Thymus (tissue), 11 donors: ENCODE measurements at regions not wholly inside any gene's neighbourhood (a gene's known extent, or its start where the extent isn't known, plus 50 kb on each side); places are given as distances from the start of the nearest gene placed in this dataset.

ENCODE experiments used
- DNase-seq, 9 donors: peaks; one replicate each; pipeline ENCODE4 v3.0.0-alpha.2; 2013; ENCODE audit warnings: low spot score in 9 of 9, low read depth in 6 of 9, missing footprints in 1 of 9
- H3K27ac ChIP-seq, 2 donors: one replicate each; pipeline ENCODE4 v1.5.1; 2013; ENCODE audit warnings: control low read depth in 1 of 2, low read depth in 1 of 2, low read length in 1 of 2, mild to moderate bottlenecking in 1 of 2, moderate library complexity in 1 of 2
- H3K27me3 ChIP-seq, 2 donors: one replicate each; pipeline ENCODE4 v1.5.1; 2013; ENCODE audit warnings: low read length in 1 of 2; ENCODE audit not compliant: control insufficient read depth in 2 of 2, insufficient read depth in 1 of 2
- H3K36me3 ChIP-seq, 2 donors: one replicate each; pipeline ENCODE4 v1.5.1; 2013; ENCODE audit warnings: low read length in 1 of 2, mild to moderate bottlenecking in 1 of 2, moderate library complexity in 1 of 2; ENCODE audit not compliant: control insufficient read depth in 2 of 2, insufficient read depth in 2 of 2
- H3K4me1 ChIP-seq, 2 donors: one replicate each; pipeline ENCODE4 v1.5.1; 2013; ENCODE audit warnings: low read length in 2 of 2; ENCODE audit not compliant: control insufficient read depth in 2 of 2, insufficient read depth in 2 of 2
- H3K4me3 ChIP-seq, 2 donors: one replicate each; pipeline ENCODE4 v1.5.1; 2013; ENCODE audit warnings: low read length in 2 of 2, control low read depth in 1 of 2, mild to moderate bottlenecking in 1 of 2
- H3K9me3 ChIP-seq, 2 donors: one replicate each; pipeline ENCODE4 v1.5.1; 2013; ENCODE audit warnings: low read length in 1 of 2, mild to moderate bottlenecking in 1 of 2; ENCODE audit not compliant: control insufficient read depth in 2 of 2, insufficient read depth in 1 of 2
- WGBS: extraction: QIAGEN DNeasy Blood & Tissue Kit; methylation state at CpG from one replicate; pipeline ENCODE4 v1.1.7; 2013; 5-methylcytosine and 5-hydroxymethylcytosine counted together
- donor health status: healthy.

DNA sequence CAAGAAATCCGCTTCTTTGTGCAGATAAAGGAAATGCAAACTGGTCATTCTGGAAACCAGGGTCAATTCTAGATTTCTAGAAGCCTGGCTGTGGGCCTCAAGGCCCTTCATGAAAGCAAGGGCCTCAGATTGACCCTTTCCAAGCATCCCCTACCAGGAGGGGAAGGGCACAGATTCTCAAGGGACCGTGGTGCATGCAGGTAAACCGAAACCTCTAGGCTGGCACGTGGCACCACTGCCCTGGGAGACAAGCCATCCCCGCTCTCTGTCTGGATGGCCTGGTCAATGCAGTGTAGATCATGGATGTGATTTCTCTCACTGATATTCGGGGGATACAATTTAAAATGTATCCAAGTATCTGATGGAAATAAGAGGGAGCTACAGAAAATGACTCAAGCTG is 69.4 kb downstream of the TOMM20 start:
- no peaks in the 10 kb centered on the region for H3K27me3 ChIP-seq
- WGBS = 92% methylated on average over 6 of the region's 6 CpGs
- no peaks in the 10 kb centered on the region for H3K36me3 ChIP-seq
- DNase-seq = no peak
- no peak overlapping the region for H3K4me3 ChIP-seq
- H3K27ac ChIP-seq = no peak overlapping the region
- peaks cover 0 to 11% of the 10 kb centered on the region in 2 donors for H3K4me1 ChIP-seq
- H3K9me3 ChIP-seq = no peaks in the 10 kb centered on the region

GRCh38 chr1:235058695-235059094 is 69.9 kb downstream of the TOMM20 start:
- WGBS = 55% methylated on average over 1 of the region's 1 CpG

GRCh38 chr1:235057385-235058306 is 71.0 kb downstream of the TOMM20 start:
- WGBS = 97% methylated on average over 12 of the region's 12 CpGs
- no peaks in the 10 kb centered on the region for H3K36me3 ChIP-seq

More at GRCh38 chr1:235058695-235059094, 69.9 kb downstream of the TOMM20 start:
- H3K9me3 ChIP-seq = no peaks in the 10 kb centered on the region
- no peak overlapping the region for H3K27ac ChIP-seq
- H3K4me1 ChIP-seq = peaks cover 0 to 11% of the 10 kb centered on the region in 2 donors
- no peak for DNase-seq
- no peaks in the 10 kb centered on the region for H3K27me3 ChIP-seq
- no peak overlapping the region for H3K4me3 ChIP-seq
- no peaks in the 10 kb centered on the region for H3K36me3 ChIP-seq

GRCh38 chr1:235056937-235057336 is 71.7 kb downstream of the TOMM20 start:
- DNase-seq = no peak
- H3K4me1 ChIP-seq = no peaks in the 10 kb centered on the region
- 97% methylated on average over 7 of the region's 7 CpGs for WGBS
- no peaks in the 10 kb centered on the region for H3K36me3 ChIP-seq
- H3K27me3 ChIP-seq = no peaks in the 10 kb centered on the region
- H3K9me3 ChIP-seq = no peaks in the 10 kb centered on the region
- no peak overlapping the region for H3K4me3 ChIP-seq
- H3K27ac ChIP-seq = no peak overlapping the region

More at GRCh38 chr1:235057385-235058306, 71.0 kb downstream of the TOMM20 start:
- no peak for DNase-seq
- Histone ChIP-seq H3K4me3 (no peak overlapping the region), H3K27ac (no peak overlapping the region), H3K9me3 (no peaks in the 10 kb centered on the region), H3K4me1 (peaks cover 0 to 2% of the 10 kb centered on the region in 2 donors), H3K27me3 (no peaks in the 10 kb centered on the region)

GRCh38 chr1:235054936-235055335 is 73.7 kb downstream of the TOMM20 start:
- 95% methylated on average over 13 of the region's 13 CpGs for WGBS
- DNase-seq = no peak
- Histone ChIP-seq H3K4me3 (no peak overlapping the region), H3K27ac (no peak overlapping the region), H3K4me1 (no peaks in the 10 kb centered on the region), H3K27me3 (no peaks in the 10 kb centered on the region), H3K9me3 (no peaks in the 10 kb centered on the region), H3K36me3 (no peaks in the 10 kb centered on the region)

DNA sequence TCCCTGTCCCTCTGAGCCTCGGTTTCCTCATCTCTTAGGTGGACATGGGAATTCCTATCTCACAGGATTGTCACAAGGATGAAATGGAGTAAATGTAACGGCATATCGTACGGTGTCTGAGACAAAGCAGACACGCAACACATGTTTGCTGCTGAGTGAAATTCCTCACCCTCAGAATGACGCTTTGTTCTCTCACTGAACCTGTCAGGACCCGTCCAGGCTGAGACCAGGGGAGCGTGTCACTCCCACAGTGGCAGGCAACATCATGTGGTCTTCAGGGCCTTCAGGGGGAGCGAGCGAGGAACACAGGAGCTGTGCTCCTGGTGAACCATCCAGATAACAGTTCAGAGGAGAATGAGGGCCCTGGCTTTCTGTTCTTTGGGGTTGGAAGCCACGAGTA is 74.2 kb downstream of the TOMM20 start:
- no peak for DNase-seq
- H3K27ac ChIP-seq = no peak overlapping the region
- H3K4me3 ChIP-seq = no peak overlapping the region
- H3K27me3 ChIP-seq = no peaks in the 10 kb centered on the region
- WGBS = 95% methylated on average over 11 of the region's 11 CpGs
- H3K4me1 ChIP-seq = no peaks in the 10 kb centered on the region
- no peaks in the 10 kb centered on the region for H3K9me3 ChIP-seq
- H3K36me3 ChIP-seq = no peaks in the 10 kb centered on the region

DNA sequence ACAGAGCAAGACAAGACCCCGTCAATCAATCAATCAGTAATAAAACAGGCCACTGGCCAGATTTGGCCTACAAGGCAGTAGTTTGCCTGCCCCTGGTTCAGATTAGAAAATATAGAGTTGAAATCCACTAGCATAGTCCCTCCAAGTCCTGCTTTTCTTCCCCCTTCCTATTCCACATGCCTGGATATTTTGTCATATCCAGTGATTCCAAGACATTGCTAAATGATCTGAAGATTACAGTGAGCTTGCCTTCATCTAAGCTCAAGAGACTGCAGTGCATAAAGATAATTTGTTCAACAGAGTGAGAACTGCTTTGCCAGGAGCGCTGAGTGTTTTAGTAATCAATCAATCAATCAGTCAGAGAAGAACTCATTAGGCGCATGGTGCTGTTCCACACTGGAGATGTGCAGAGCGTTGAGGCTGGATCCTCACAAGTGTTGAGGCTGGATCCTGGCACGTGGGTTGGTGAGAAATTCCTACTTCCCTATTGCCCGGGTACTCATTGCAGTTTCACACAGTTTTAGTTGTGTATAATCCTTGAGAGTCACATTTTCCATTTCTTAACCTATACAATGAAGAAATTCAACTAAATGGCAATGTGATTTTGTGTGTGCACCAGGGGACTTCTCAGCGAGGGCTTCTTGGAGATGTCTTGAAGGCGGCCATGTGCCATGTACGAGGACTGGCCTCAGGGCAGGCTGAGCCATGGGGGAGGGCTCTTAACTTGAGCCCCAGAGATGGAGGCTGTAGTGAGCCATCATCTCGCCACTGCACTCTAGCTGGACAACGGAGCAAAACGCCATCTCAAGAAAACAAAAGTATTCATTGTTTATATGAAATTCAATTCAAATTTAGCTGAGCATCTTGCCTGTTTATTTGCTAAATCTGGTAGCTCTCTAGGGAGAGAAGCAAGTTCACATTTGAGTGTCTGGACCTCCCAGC is 76.3 kb downstream of the TOMM20 start:
- no peaks in the 10 kb centered on the region for H3K9me3 ChIP-seq
- H3K27me3 ChIP-seq = no peaks in the 10 kb centered on the region
- H3K36me3 ChIP-seq = no peaks in the 10 kb centered on the region
- H3K4me1 ChIP-seq = peaks cover 0 to 5% of the 10 kb centered on the region in 2 donors
- no peak overlapping the region for H3K27ac ChIP-seq
- H3K4me3 ChIP-seq = no peak overlapping the region
- WGBS = 97% methylated on average over 12 of the region's 12 CpGs
- DNase-seq = no peak

DNA sequence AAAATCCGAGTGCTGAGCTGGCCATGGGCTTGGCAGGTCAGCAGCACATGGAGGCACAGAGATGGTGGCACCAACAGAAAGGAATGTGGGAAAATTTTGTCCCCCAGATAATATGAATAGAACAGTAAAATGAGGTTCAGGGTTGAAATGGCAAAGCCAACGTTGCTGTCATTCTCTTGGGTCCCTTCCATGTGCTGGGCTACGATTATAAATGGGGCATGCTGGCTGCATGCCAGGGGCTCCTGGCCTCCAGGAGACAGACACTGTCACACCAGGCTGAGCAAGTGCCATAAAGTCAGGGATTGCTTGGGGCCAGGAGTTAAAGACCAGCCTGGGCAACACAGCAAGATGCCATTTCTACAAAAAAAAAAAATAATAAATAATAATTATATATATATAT is 77.1 kb downstream of the TOMM20 start:
- Histone ChIP-seq H3K27me3 (no peaks in the 10 kb centered on the region), H3K27ac (no peak overlapping the region), H3K36me3 (no peaks in the 10 kb centered on the region), H3K4me3 (no peak overlapping the region), H3K9me3 (no peaks in the 10 kb centered on the region), H3K4me1 (peaks cover 0 to 7% of the 10 kb centered on the region in 2 donors)
- DNase-seq = no peak
- WGBS = 92% methylated on average over 3 of the region's 3 CpGs

GRCh38 chr1:235050911-235051360 is 77.7 kb downstream of the TOMM20 start:
- Histone ChIP-seq H3K27me3 (no peaks in the 10 kb centered on the region), H3K9me3 (no peaks in the 10 kb centered on the region), H3K4me1 (peaks cover 0 to 7% of the 10 kb centered on the region in 2 donors), H3K4me3 (no peak overlapping the region), H3K27ac (no peak overlapping the region), H3K36me3 (no peaks in the 10 kb centered on the region)
- no peak for DNase-seq
- 90% methylated on average over 7 of the region's 7 CpGs for WGBS
